Activated CD4-positive, alpha-beta T cell treated with anti-CD3 and anti-CD28 coated beads, Interleukin-2, amount 10 ng/mL, durations not matched to agents 7 days and 5 days (primary cell): ENCODE measurements at regions not wholly inside any gene's neighbourhood (a gene's known extent, or its start where the extent isn't known, plus 50 kb on each side); places are given as distances from the start of the nearest gene placed in this dataset.
"Not testable (repeated sequence)": the region's sequence is repeated elsewhere in the genome, so short reads cannot be mapped to it uniquely, and the experiment has no call there.

Source experiments
- CTCF ChIA-PET: fragments of 350-600 bp; sonication (Branson Sonifier 250); formaldehyde crosslinking; loops from one replicate; lab custom pipeline; 2021; ENCODE audit warnings: antibody characterized with exemption; lab: Charles Lee
- POLR2A ChIA-PET: fragments of 350-600 bp; sonication (Branson Sonifier 250); formaldehyde crosslinking; loops from one replicate; lab custom pipeline; 2021; ENCODE audit warnings: antibody characterized with exemption; lab: Charles Lee
- DNase-seq: peaks from one replicate; pipeline ENCODE4 v3.0.0-alpha.2; 2020
- H3K27ac Mint-ChIP-seq: one replicate; pipeline ENCODE4 v1.8.0; 2021; ENCODE audit warnings: mild to moderate bottlenecking, moderate library complexity, mixed read lengths
- H3K27me3 Mint-ChIP-seq: one replicate; pipeline ENCODE4 v1.8.0; 2021; ENCODE audit warnings: mixed read lengths
- H3K36me3 Mint-ChIP-seq: one replicate; pipeline ENCODE4 v1.8.0; 2021; ENCODE audit warnings: low read depth, mixed read lengths
- H3K4me1 Mint-ChIP-seq: one replicate; pipeline ENCODE4 v1.8.0; 2021; ENCODE audit warnings: mixed read lengths
- H3K4me3 Mint-ChIP-seq: one replicate; pipeline ENCODE4 v1.8.0; 2021; ENCODE audit warnings: mild to moderate bottlenecking, moderate library complexity, mixed read lengths
- H3K9me3 Mint-ChIP-seq: one replicate; pipeline ENCODE4 v1.8.0; 2021; ENCODE audit warnings: mixed read lengths

DNA sequence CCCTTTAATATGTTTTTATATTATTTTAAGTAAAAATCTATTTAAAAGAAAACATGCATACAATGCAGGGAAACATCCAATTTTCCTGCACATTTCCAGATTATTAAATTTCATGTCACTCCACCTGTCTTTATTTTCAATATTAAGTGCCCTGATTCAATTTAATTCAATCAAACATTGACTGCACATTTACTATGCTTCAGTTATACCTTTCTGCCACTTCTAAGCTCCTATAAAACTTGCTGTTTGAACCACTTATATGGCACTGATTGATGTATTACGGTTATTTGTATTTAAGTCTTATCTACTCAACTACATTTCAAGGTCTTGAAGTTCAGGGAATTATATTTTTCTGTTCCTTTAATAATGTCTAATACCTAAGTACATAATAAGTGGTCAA is 198.0 kb downstream of the CAVIN4 start:
- DNase-seq = no peak
- POLR2A ChIA-PET = no interaction called here

GRCh38 chr9:100784755-100785154 is 206.9 kb downstream of the CAVIN4 start:
- Mint-ChIP-seq H3K27me3 (no peaks in the 10 kb centered on the region), H3K36me3 (no peaks in the 10 kb centered on the region), H3K9me3 (no peaks in the 10 kb centered on the region), H3K4me3 (no peak overlapping the region), H3K4me1 (no peaks in the 10 kb centered on the region), H3K27ac (no peak overlapping the region)
- POLR2A ChIA-PET = no interaction called here
- DNase-seq = no peak
- CTCF ChIA-PET = no interaction called here

More for the DNA sequence above, 198.0 kb downstream of the CAVIN4 start:
- Mint-ChIP-seq H3K36me3 (no peaks in the 10 kb centered on the region), H3K4me3 (no peak overlapping the region), H3K27ac (no peak overlapping the region), H3K9me3 (no peaks in the 10 kb centered on the region), H3K4me1 (no peaks in the 10 kb centered on the region), H3K27me3 (no peaks in the 10 kb centered on the region)
- CTCF ChIA-PET = no interaction called here

DNA sequence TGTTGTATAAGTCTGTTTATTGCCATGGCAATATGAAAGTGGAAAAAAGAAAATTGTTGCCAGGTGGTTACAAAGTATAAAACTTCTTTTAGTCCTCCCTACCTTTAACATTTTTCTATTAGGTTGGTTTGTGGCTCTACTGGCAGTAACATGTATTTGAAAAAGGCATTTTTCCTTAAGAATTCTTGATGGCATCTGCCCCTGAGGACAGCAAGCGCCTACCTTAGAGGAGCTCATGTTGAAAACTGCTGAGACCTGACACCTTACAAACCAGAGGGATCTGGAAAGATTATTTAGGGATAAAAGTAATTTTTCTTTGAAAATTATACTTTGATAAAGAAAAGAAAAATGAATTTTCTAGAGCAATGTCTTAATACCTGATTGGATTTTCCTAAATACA is 208.1 kb downstream of the CAVIN4 start:
- no peaks in the 10 kb centered on the region for H3K4me1 Mint-ChIP-seq
- no peaks in the 10 kb centered on the region for H3K9me3 Mint-ChIP-seq
- DNase-seq = no peak
- no peak overlapping the region for H3K27ac Mint-ChIP-seq
- CTCF ChIA-PET = no interaction called here
- H3K4me3 Mint-ChIP-seq = no peak overlapping the region
- no peaks in the 10 kb centered on the region for H3K27me3 Mint-ChIP-seq
- H3K36me3 Mint-ChIP-seq = no peaks in the 10 kb centered on the region
- POLR2A ChIA-PET = no interaction called here

- DNase-seq = no peak
- CTCF ChIA-PET = no interaction called here
- Mint-ChIP-seq H3K27ac (no peak overlapping the region), H3K4me1 (no peaks in the 10 kb centered on the region), H3K4me3 (no peak overlapping the region), H3K9me3 (no peaks in the 10 kb centered on the region), H3K36me3 (no peaks in the 10 kb centered on the region), H3K27me3 (no peaks in the 10 kb centered on the region)
- POLR2A ChIA-PET = no interaction called here
These were observed 216.9 kb downstream of the CAVIN4 start for GRCh38 chr9:100794738-100795269.

- CTCF ChIA-PET = no interaction called here
- no peaks in the 10 kb centered on the region for H3K36me3 Mint-ChIP-seq
These were observed 224.6 kb upstream of the PLPPR1 start for GRCh38 chr9:100803956-100804355.

DNA sequence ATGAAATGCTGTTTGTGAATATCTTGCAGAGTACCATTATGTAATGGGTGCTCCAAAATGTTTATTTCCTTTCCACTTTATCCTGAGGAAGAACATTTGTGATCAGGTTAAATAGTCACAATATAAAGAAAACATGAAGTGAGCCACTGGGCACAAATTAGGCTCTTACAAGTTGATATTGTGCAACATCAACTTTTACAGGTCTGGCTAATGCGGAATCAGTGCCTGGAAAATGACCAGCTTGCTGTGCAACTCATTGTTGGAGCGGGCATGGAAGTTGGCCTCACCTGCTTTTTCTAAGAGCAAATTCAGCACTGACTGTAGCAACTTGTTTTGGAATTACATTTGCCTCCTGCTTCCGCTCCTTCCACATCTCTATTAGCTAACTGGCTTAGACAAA is 216.9 kb upstream of the PLPPR1 start:
- H3K4me3 Mint-ChIP-seq = no peak overlapping the region
- H3K27me3 Mint-ChIP-seq = no peaks in the 10 kb centered on the region
- POLR2A ChIA-PET = no interaction called here
- no peaks in the 10 kb centered on the region for H3K36me3 Mint-ChIP-seq
- H3K9me3 Mint-ChIP-seq = no peaks in the 10 kb centered on the region
- no peak overlapping the region for H3K27ac Mint-ChIP-seq
- H3K4me1 Mint-ChIP-seq = no peaks in the 10 kb centered on the region
- no peak for DNase-seq
- CTCF ChIA-PET = no interaction called here

More at GRCh38 chr9:100803956-100804355, 224.6 kb upstream of the PLPPR1 start:
- Mint-ChIP-seq H3K4me1 (no peaks in the 10 kb centered on the region), H3K9me3 (peaks cover 2% of the 10 kb centered on the region), H3K27me3 (no peaks in the 10 kb centered on the region), H3K27ac (no peak overlapping the region), H3K4me3 (no peak overlapping the region)
- POLR2A ChIA-PET = no interaction called here
- no peak for DNase-seq

DNA sequence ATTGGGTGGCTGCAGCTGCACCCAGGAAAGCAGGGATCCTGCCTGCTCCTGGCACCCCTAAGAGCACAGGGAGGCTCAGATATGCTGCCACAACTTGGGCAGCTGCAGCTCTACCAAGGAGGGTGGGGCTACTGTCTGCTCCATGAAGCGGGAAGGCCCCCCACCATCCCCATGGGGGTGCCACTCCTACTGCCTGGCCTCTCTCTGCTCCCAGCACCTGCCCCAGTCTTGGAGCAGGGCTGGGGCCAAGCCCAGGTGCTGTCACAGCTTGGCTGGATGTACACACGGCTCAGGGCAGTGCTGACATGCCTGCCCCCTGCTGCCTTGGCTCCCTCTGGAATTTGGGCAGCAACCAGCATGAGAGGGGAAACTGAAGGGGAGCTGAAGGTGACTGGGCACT is 214.7 kb upstream of the PLPPR1 start:
- Mint-ChIP-seq H3K4me1 (no peaks in the 10 kb centered on the region), H3K9me3 (no peaks in the 10 kb centered on the region), H3K4me3 (no peak overlapping the region), H3K36me3 (no peaks in the 10 kb centered on the region), H3K27me3 (no peaks in the 10 kb centered on the region), H3K27ac (no peak overlapping the region)
- CTCF ChIA-PET = no interaction called here
- POLR2A ChIA-PET = no interaction called here
- DNase-seq = no peak

DNA sequence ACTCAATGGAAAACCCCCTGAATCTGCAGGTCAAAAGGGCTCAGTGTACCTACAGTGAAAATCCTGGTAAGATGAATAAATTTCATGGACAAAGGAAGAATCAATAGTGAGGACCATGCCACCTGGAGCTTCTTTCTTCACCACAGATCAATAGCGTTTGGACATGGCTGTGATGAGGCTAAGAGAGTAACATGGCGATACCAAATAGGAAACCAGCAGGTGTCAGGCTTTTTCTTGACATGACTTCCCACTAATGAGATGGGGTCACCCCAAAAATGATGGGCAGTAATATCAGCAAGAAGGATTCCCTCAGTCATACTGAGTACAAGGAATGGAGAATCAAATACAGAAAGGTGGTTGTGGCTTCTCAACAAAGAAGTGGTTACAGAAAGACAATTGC is 208.5 kb upstream of the PLPPR1 start:
- DNase-seq = no peak
- POLR2A ChIA-PET = no interaction called here
- Mint-ChIP-seq H3K9me3 (no peaks in the 10 kb centered on the region), H3K4me1 (no peaks in the 10 kb centered on the region), H3K36me3 (no peaks in the 10 kb centered on the region), H3K27ac (no peak overlapping the region), H3K27me3 (no peaks in the 10 kb centered on the region), H3K4me3 (no peak overlapping the region)
- CTCF ChIA-PET = no interaction called here

DNA sequence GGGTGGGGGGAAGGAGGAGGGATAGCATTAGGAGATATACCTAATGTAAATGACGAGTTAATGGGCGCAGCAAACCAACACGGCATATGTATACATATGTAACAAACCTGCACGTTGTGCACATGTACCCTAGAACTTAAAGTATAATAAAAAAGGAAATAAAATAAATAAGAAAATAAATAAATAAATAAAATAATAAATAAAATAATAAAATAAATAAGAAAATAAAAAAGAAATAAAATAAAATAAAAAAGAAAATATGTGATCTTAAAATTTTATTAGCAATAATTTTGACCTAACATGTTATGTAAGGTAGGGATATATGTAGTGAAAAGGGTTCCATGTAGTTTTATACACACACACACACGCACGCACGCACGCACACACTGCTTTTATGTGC is 195.5 kb upstream of the PLPPR1 start:
- H3K36me3 Mint-ChIP-seq, CTCF ChIA-PET, POLR2A ChIA-PET, H3K4me1 Mint-ChIP-seq, H3K27me3 Mint-ChIP-seq, H3K9me3 Mint-ChIP-seq, DNase-seq, H3K27ac Mint-ChIP-seq, H3K4me3 Mint-ChIP-seq: not testable (repeated sequence)

DNA sequence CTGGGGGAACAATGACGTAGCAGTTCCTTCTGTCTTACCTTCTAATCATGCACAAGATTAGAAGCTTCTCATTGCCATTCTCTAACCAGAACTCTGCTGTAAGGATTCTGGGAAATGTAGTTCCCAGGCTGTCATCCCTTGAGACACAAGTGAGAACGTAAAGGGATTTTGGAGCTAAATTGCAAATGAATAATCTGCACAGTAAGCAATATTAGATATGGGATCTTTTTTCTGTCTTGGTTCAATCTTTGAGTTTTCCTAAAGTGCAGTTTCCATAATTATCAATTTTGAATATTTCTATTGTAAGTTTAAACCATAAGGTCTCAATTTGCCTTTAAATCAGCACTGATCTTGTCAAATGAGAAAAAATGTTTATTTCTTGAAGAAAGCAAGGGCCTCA is 189.7 kb upstream of the PLPPR1 start:
- Mint-ChIP-seq H3K4me1 (no peaks in the 10 kb centered on the region), H3K4me3 (no peak overlapping the region), H3K9me3 (peaks cover 2% of the 10 kb centered on the region), H3K27ac (no peak overlapping the region), H3K36me3 (no peaks in the 10 kb centered on the region), H3K27me3 (no peaks in the 10 kb centered on the region)
- CTCF ChIA-PET = no interaction called here
- DNase-seq = no peak
- POLR2A ChIA-PET = no interaction called here

- no peak for DNase-seq
- H3K4me3 Mint-ChIP-seq = no peak overlapping the region
- no peaks in the 10 kb centered on the region for H3K4me1 Mint-ChIP-seq
- H3K36me3 Mint-ChIP-seq = no peaks in the 10 kb centered on the region
- no peaks in the 10 kb centered on the region for H3K9me3 Mint-ChIP-seq
- H3K27ac Mint-ChIP-seq = no peak overlapping the region
- ChIA-PET CTCF (no interaction called here), POLR2A (no interaction called here)
- H3K27me3 Mint-ChIP-seq = no peaks in the 10 kb centered on the region
These were observed 179.8 kb upstream of the PLPPR1 start for GRCh38 chr9:100848726-100849125.

DNA sequence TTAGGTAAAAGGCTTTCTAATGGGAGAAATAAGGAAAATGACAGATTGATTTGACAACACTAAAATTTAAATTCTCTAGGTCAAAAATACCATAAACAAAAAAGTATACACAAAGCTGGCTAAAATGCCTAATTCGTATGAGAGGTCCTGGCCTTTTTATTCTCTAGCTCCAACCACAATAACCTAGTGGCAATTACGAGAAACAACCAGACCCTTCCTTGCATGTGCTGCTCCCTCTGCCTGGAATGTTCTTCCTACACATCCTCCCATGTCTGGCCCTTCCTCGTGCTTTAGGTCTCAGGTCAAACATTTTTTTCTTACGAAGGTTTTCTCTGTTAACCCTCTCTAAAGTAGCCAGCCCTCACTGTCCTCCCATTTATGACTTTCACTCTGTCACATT is 176.4 kb upstream of the PLPPR1 start:
- H3K4me3 Mint-ChIP-seq = no peak overlapping the region
- H3K9me3 Mint-ChIP-seq = no peaks in the 10 kb centered on the region
- DNase-seq = no peak
- no peaks in the 10 kb centered on the region for H3K27me3 Mint-ChIP-seq
- no peaks in the 10 kb centered on the region for H3K36me3 Mint-ChIP-seq
- H3K27ac Mint-ChIP-seq = no peak overlapping the region
- no peaks in the 10 kb centered on the region for H3K4me1 Mint-ChIP-seq
- POLR2A ChIA-PET = no interaction called here
- CTCF ChIA-PET = no interaction called here

GRCh38 chr9:100856238-100856637 is 172.3 kb upstream of the PLPPR1 start:
- no peak overlapping the region for H3K4me3 Mint-ChIP-seq
- ChIA-PET CTCF (no interaction called here), POLR2A (no interaction called here)
- DNase-seq = no peak
- no peak overlapping the region for H3K27ac Mint-ChIP-seq
- no peaks in the 10 kb centered on the region for H3K9me3 Mint-ChIP-seq
- no peaks in the 10 kb centered on the region for H3K27me3 Mint-ChIP-seq
- no peaks in the 10 kb centered on the region for H3K4me1 Mint-ChIP-seq
- no peaks in the 10 kb centered on the region for H3K36me3 Mint-ChIP-seq

- Mint-ChIP-seq H3K27ac (no peak overlapping the region), H3K4me1 (no peaks in the 10 kb centered on the region)
- POLR2A ChIA-PET = no interaction called here
These were observed 163.4 kb upstream of the PLPPR1 start for GRCh38 chr9:100865111-100865510.

More at GRCh38 chr9:100865111-100865510, 163.4 kb upstream of the PLPPR1 start:
- Mint-ChIP-seq H3K36me3 (no peaks in the 10 kb centered on the region), H3K9me3 (no peaks in the 10 kb centered on the region), H3K27me3 (no peaks in the 10 kb centered on the region), H3K4me3 (no peak overlapping the region)
- no peak for DNase-seq
- CTCF ChIA-PET = interaction anchor here (1.1 kb wide), 1 partner anchor 10 kb away, joined by 3 read pairs; no protein-coding TSS in a partner anchor
